ENCODE measurements at regions not wholly inside any gene's neighbourhood (a gene's known extent, or its start where the extent isn't known, plus 50 kb on each side); places are given as distances from the start of the nearest gene placed in this dataset.

DNA sequence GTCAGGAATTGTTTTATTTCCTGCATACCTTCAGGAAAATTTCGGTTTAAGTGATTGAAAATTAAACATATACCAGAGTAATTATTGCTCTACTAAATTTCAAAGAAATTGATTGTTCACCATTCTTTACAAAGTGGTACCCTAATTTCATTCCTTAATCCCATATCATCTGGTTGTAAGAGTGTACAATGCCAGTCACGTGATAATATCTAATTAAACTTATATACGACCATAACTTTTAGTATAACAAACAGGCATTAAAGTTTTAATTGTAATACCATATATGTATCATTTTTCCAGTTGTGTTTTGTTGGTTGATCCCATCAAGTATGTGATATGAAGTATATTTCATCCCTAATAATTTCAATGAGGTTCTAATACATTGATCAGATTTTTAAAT, 74.8 kb upstream of the PLSCR5 start:
- H3K36me3 ChIP-seq: no peaks in the 10 kb centered on the region
- no peak for DNase-seq
- H3K4me1 ChIP-seq: no peaks in the 10 kb centered on the region
- 64 to 69% methylated on average over 3 of the region's 3 CpGs for WGBS, 2 donors
- no peak overlapping the region for H3K27ac ChIP-seq
- ATAC-seq (ENCODE audit: low FRiP score in 2 of 2): no peak
- no peak overlapping the region for H3K4me3 ChIP-seq
- H3K9me3 ChIP-seq: no peaks in the 10 kb centered on the region
- TF ChIP-seq POLR2AphosphoS5 (IDR thresholded peaks at IDR 0.05) (no peak), POLR2A (IDR thresholded peaks at IDR 0.05) (no peak), EP300 (IDR thresholded peaks at IDR 0.05) (no peak)
- TF ChIP-seq, protein P1, sequence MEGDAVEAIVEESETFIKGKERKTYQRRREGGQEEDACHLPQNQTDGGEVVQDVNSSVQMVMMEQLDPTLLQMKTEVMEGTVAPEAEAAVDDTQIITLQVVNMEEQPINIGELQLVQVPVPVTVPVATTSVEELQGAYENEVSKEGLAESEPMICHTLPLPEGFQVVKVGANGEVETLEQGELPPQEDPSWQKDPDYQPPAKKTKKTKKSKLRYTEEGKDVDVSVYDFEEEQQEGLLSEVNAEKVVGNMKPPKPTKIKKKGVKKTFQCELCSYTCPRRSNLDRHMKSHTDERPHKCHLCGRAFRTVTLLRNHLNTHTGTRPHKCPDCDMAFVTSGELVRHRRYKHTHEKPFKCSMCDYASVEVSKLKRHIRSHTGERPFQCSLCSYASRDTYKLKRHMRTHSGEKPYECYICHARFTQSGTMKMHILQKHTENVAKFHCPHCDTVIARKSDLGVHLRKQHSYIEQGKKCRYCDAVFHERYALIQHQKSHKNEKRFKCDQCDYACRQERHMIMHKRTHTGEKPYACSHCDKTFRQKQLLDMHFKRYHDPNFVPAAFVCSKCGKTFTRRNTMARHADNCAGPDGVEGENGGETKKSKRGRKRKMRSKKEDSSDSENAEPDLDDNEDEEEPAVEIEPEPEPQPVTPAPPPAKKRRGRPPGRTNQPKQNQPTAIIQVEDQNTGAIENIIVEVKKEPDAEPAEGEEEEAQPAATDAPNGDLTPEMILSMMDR (IDR thresholded peaks at IDR 0.05): no peak
- no peaks in the 10 kb centered on the region for H3K27me3 ChIP-seq

DNA sequence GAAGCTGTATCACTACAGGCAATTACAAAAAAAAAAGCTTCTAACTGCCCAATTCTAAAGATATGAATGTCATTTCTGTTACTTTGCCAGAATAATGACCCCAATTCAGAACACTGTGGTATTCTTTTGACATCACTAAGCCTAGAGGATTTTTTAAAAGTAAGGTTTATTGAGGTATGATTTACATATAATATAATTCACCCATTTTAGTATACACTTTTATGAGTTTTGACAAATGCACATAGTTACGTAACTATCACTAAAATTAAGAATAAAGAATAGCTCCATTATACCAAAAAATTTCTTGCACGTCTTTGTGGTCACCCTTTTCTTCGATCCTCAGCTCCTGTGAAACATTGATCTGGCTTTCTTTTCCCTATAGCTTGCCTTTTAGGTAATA, 74.0 kb upstream of the PLSCR5 start:
- Histone ChIP-seq H3K4me3 (no peak overlapping the region), H3K36me3 (no peaks in the 10 kb centered on the region), H3K9me3 (no peaks in the 10 kb centered on the region), H3K27me3 (no peaks in the 10 kb centered on the region), H3K4me1 (no peaks in the 10 kb centered on the region), H3K27ac (no peak overlapping the region)
- 84 to 88% methylated on average over 3 of the region's 3 CpGs for WGBS, 2 donors
- TF ChIP-seq EP300 (IDR thresholded peaks at IDR 0.05) (no peak), POLR2A (IDR thresholded peaks at IDR 0.05) (no peak), POLR2AphosphoS5 (IDR thresholded peaks at IDR 0.05) (no peak)
- TF ChIP-seq, protein P1 (IDR thresholded peaks at IDR 0.05): no peak
- no peak for DNase-seq
- ATAC-seq (ENCODE audit: low FRiP score in 2 of 2): no peak

DNA sequence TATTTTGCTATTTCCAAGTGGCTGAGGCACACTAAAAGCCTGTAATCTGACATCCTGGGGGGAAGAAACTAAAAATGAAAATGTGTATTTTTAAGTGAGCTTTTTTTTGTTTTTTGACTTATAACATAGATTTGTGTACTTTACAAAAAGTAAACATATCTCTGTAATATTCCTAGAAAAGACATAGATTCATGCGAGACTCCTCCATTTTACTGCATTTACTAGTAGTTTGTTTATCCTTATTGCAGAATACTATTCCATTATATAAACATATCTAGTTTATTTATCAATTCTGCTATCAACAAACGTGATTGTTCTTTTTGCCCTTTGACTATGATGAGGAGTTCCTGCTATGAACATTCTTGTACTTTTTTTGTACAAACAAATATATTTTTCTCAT, 67.8 kb upstream of the PLSCR5 start:
- Histone ChIP-seq H3K9me3 (no peaks in the 10 kb centered on the region), H3K27ac (no peak overlapping the region), H3K27me3 (no peaks in the 10 kb centered on the region), H3K36me3 (no peaks in the 10 kb centered on the region), H3K4me1 (no peaks in the 10 kb centered on the region), H3K4me3 (no peak overlapping the region)
- 45 to 59% methylated on average over 2 of the region's 2 CpGs for WGBS, 2 donors
- ATAC-seq (ENCODE audit: low FRiP score in 2 of 2) (no peak), DNase-seq (no peak)
- no peak for TF ChIP-seq EP300 (IDR thresholded peaks at IDR 0.05)
- TF ChIP-seq, protein P1 (IDR thresholded peaks at IDR 0.05): no peak
- no peak for TF ChIP-seq POLR2AphosphoS5 (IDR thresholded peaks at IDR 0.05)
- TF ChIP-seq POLR2A (IDR thresholded peaks at IDR 0.05): no peak

DNA sequence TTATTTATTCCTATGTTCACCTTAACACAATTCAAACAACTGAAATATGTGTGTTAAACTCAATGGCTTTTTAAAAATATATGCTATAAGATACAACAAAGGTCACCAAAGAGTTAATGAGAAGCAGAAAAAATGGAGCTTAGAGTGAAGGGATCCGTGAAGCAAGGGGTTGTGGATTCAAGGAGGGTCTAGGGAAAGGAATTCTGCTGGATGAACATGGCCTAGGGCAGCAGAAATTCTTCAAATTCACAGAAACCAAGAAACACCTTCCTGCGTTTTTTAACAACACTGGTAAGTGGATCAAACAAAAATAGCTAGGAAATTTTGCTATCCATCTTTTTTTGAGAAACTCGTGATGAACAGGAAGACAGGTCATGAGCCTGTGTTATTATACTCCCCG, 59.3 kb upstream of the PLSCR5 start:
- Histone ChIP-seq H3K27ac (no peak overlapping the region), H3K4me3 (no peak overlapping the region), H3K9me3 (no peaks in the 10 kb centered on the region), H3K27me3 (no peaks in the 10 kb centered on the region), H3K4me1 (no peaks in the 10 kb centered on the region), H3K36me3 (no peaks in the 10 kb centered on the region)
- DNase-seq (no peak), ATAC-seq (ENCODE audit: low FRiP score in 2 of 2) (no peak)
- WGBS, 2 donors: 65 to 66% methylated on average over 4 of the region's 4 CpGs
- TF ChIP-seq POLR2A (IDR thresholded peaks at IDR 0.05) (no peak), EP300 (IDR thresholded peaks at IDR 0.05) (no peak), POLR2AphosphoS5 (IDR thresholded peaks at IDR 0.05) (no peak)
- TF ChIP-seq, protein P1 (IDR thresholded peaks at IDR 0.05): no peak

DNA sequence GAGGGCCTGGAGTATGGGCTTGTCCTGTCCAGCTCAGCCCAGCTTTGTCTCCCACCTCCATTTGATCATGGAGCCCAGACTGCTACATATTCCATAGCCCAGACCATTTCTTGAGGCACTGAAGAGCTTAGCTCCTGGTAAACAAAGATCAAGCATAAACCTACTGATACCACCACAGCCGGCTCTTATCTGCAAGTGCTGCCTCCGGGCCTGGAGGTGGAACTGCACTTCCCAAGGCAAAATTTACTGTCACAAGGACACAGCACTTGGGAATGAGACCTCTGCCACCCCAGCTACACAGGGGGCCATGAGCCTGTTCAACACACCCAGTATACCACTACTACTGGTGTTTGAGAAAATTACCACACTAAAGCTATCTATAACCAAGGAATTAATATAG, 53.7 kb upstream of the PLSCR5 start:
- Histone ChIP-seq H3K27ac (no peak overlapping the region), H3K4me1 (no peaks in the 10 kb centered on the region), H3K9me3 (no peaks in the 10 kb centered on the region), H3K36me3 (no peaks in the 10 kb centered on the region), H3K4me3 (no peak overlapping the region), H3K27me3 (no peaks in the 10 kb centered on the region)
- WGBS, 2 donors: 83 to 89% methylated on average over 1 to 2 of the region's 2 CpGs
- DNase-seq (no peak), ATAC-seq (ENCODE audit: low FRiP score in 2 of 2) (no peak)
- TF ChIP-seq POLR2A (IDR thresholded peaks at IDR 0.05) (no peak), POLR2AphosphoS5 (IDR thresholded peaks at IDR 0.05) (no peak), EP300 (IDR thresholded peaks at IDR 0.05) (no peak)
- TF ChIP-seq, protein P1 (IDR thresholded peaks at IDR 0.05): no peak
